Activated B cell treated with CpG ODN at 0.5 μM for 24 hours (primary cell): ENCODE measurements at regions not wholly inside any gene's neighbourhood (a gene's known extent, or its start where the extent isn't known, plus 50 kb on each side); places are given as distances from the start of the nearest gene placed in this dataset.

ENCODE experiments used
- ATAC-seq: fragments of 200-7000 bp; cut with Tn5 transposase; one replicate; pipeline ENCODE4 v1.10.0; 2021; ENCODE audit warnings: low read depth, mild to moderate bottlenecking, moderate library complexity
- CTCF ChIA-PET: fragments of 350-600 bp; sonication (Branson Sonifier 250); formaldehyde crosslinking; loops from one replicate; lab custom pipeline; 2021; ENCODE audit warnings: antibody characterized with exemption; lab: Charles Lee
- POLR2A ChIA-PET: fragments of 350-600 bp; sonication (Branson Sonifier 250); formaldehyde crosslinking; loops from one replicate; lab custom pipeline; 2021; ENCODE audit warnings: antibody characterized with exemption; lab: Charles Lee
- DNase-seq: peaks from one replicate; pipeline ENCODE4 v3.0.0; 2022
- H3K27ac Mint-ChIP-seq: one replicate; pipeline ENCODE4 v1.8.0; 2020; ENCODE audit warnings: mixed read lengths
- H3K27me3 Mint-ChIP-seq: one replicate; pipeline ENCODE4 v1.8.0; 2021; ENCODE audit warnings: mixed read lengths
- H3K36me3 Mint-ChIP-seq: one replicate; pipeline ENCODE4 v1.8.0; 2021; ENCODE audit warnings: low read depth, mixed read lengths
- H3K4me1 Mint-ChIP-seq: one replicate; pipeline ENCODE4 v1.8.0; 2021; ENCODE audit warnings: mixed read lengths
- H3K4me3 Mint-ChIP-seq: one replicate; pipeline ENCODE4 v1.8.0; 2020; ENCODE audit warnings: mild to moderate bottlenecking, mixed read lengths
- H3K9me3 Mint-ChIP-seq: one replicate; pipeline ENCODE4 v1.8.0; 2020; ENCODE audit warnings: mixed read lengths
- CTCF ChIP-seq: fragments of 200-600 bp; IDR thresholded peaks from one replicate; pipeline ENCODE4 v1.8.0; 2022; ENCODE audit warnings: antibody characterized with exemption, mild to moderate bottlenecking
- intact Hi-C: fragments of 100-400 bp; cut with micrococcal nuclease; formaldehyde crosslinking; loops from one replicate; pipeline ENCODE4 v1.15.1; 2024

- intact Hi-C loops: no loop called here
- Mint-ChIP-seq H3K36me3 (no peaks in the 10 kb centered on the region), H3K27ac (no peak overlapping the region), H3K4me3 (no peak overlapping the region), H3K27me3 (no peaks in the 10 kb centered on the region), H3K4me1 (peaks cover 46% of the 10 kb centered on the region), H3K9me3 (no peaks in the 10 kb centered on the region)
- DNase-seq (no peak), ATAC-seq (no peak)
- CTCF ChIA-PET: no interaction called here
- TF ChIP-seq CTCF: no peak
- POLR2A ChIA-PET: interaction anchor here (0.5 kb wide), 1 partner anchor 531 kb away, joined by 3 read pairs; no protein-coding TSS in a partner anchor
Measured at GRCh38 chr15:70286113-70286806, 188.5 kb upstream of the TLE3 start.

GRCh38 chr15:70284438-70285214 is 186.9 kb upstream of the TLE3 start:
- POLR2A ChIA-PET: interaction anchor here (0.6 to 1.1 kb wide), 7 partner anchors 12 to 221 kb away, joined by 3 to 6 read pairs (median 3); no protein-coding TSS in a partner anchor
- H3K36me3 Mint-ChIP-seq: no peaks in the 10 kb centered on the region
- H3K4me3 Mint-ChIP-seq: no peak overlapping the region
- CTCF ChIA-PET: interaction anchor here (0.6 to 1.3 kb wide), 3 partner anchors 25 to 181 kb away, joined by 3 read pairs; no protein-coding TSS in a partner anchor
- peak; percentile 23 for ATAC-seq
- TF ChIP-seq CTCF: no peak
- intact Hi-C loops: loop anchor here (5.0 kb wide), 2 partner anchors 153 to 402 kb away; no protein-coding TSS in a partner anchor
- H3K4me1 Mint-ChIP-seq: peaks cover 52% of the 10 kb centered on the region
- H3K9me3 Mint-ChIP-seq: no peaks in the 10 kb centered on the region
- DNase-seq: no peak
- H3K27me3 Mint-ChIP-seq: no peaks in the 10 kb centered on the region
- H3K27ac Mint-ChIP-seq: peak overlapping the region; percentile 82

- ChIA-PET CTCF (no interaction called here), POLR2A (interaction anchor here (0.8 kb wide), 1 partner anchor 185 kb away, joined by 3 read pairs; the partner anchor contains the start of gene TLE3)
- no peaks in the 10 kb centered on the region for H3K36me3 Mint-ChIP-seq
- ATAC-seq (no peak), DNase-seq (no peak)
- no peak overlapping the region for H3K4me3 Mint-ChIP-seq
- intact Hi-C loops: loop anchor here (2.0 to 5.0 kb wide), 4 partner anchors 17 to 401 kb away; no protein-coding TSS in a partner anchor
- peaks cover 59% of the 10 kb centered on the region for H3K4me1 Mint-ChIP-seq
- no peaks in the 10 kb centered on the region for H3K9me3 Mint-ChIP-seq
- H3K27ac Mint-ChIP-seq: no peak overlapping the region
- TF ChIP-seq CTCF: no peak
- no peaks in the 10 kb centered on the region for H3K27me3 Mint-ChIP-seq
Measured at GRCh38 chr15:70283511-70283910, 185.8 kb upstream of the TLE3 start.

GRCh38 chr15:70281811-70282307 is 184.1 kb upstream of the TLE3 start:
- peak overlapping the region; percentile 94 for H3K27ac Mint-ChIP-seq

More at GRCh38 chr15:70281811-70282307, 184.1 kb upstream of the TLE3 start:
- ChIA-PET CTCF (interaction anchor here (0.8 to 1.2 kb wide), 3 partner anchors 38 to 184 kb away, joined by 3 to 5 read pairs (median 4); partner anchors contain the start of gene TLE3), POLR2A (interaction anchor here (0.6 to 2.4 kb wide), 15 partner anchors 11 to 258 kb away, joined by 3 to 30 read pairs (median 3); partner anchors contain the start of gene TLE3)
- Mint-ChIP-seq H3K4me1 (peaks cover 55% of the 10 kb centered on the region), H3K9me3 (no peaks in the 10 kb centered on the region), H3K36me3 (no peaks in the 10 kb centered on the region), H3K27me3 (no peaks in the 10 kb centered on the region), H3K4me3 (peak overlapping the region; percentile 33)
- intact Hi-C loops: loop anchor here (1.0 to 5.0 kb wide), 10 partner anchors 14 to 400 kb away; no protein-coding TSS in a partner anchor
- peak; percentile 88 for ATAC-seq
- no peak for TF ChIP-seq CTCF
- peak; percentile 53 for DNase-seq
